Right lobe of liver (tissue), 6 donors: ENCODE measurements at regions not wholly inside any gene's neighbourhood (a gene's known extent, or its start where the extent isn't known, plus 50 kb on each side); places are given as distances from the start of the nearest gene placed in this dataset.

Source experiments
- ATAC-seq, 4 donors: fragments of 200-7000 bp; cut with Tn5 transposase; one replicate each; pipeline ENCODE4 v1.9.1; 2020; ENCODE audit warnings: mild to moderate bottlenecking in 4 of 4, moderate library complexity in 4 of 4
- DNase-seq, 3 donors: peaks; one replicate each; pipeline ENCODE4 v3.0.0-alpha.2; 2020
- H3K27ac ChIP-seq, 3 donors: fragments of 200-600 bp; one replicate each; pipeline ENCODE4 v1.8.0; 2022
- H3K27me3 ChIP-seq, 2 donors: fragments of 200-600 bp; one replicate each; pipeline ENCODE4 v1.8.0; 2022
- H3K36me3 ChIP-seq, 4 donors: fragments of 200-600 bp; sonication (generic) in 1 of 4; one replicate each; pipeline versions ENCODE4 v1.5.1 to v1.8.0; 2017 to 2022; ENCODE audit warnings: control low read depth in 1 of 4
- H3K4me1 ChIP-seq, 4 donors: fragments of 200-600 bp; sonication (generic) in 1 of 4; one replicate each; pipeline versions ENCODE4 v1.5.1 to v1.8.0; 2017 to 2022; ENCODE audit warnings: control low read depth in 1 of 4
- H3K4me3 ChIP-seq, 3 donors: fragments of 200-600 bp; one replicate each; pipeline ENCODE4 v1.8.0; 2022
- H3K9me3 ChIP-seq, 4 donors: fragments of 200-600 bp; sonication (generic) in 1 of 4; one replicate each; pipeline versions ENCODE4 v1.5.1 to v1.8.0; 2017 to 2022; ENCODE audit warnings: control low read depth in 1 of 4
- POLR2A ChIP-seq: fragments of 450-650 bp; IDR thresholded peaks from one replicate; pipeline ENCODE4 v1.6.1; 2017; ENCODE audit warnings: antibody characterized with exemption, mild to moderate bottlenecking
- WGBS: methylation state at CpG from one replicate; pipeline ENCODE4 v1.1.6; 2018; ENCODE audit warnings: low coverage, low lambda C conversion rate; ENCODE audit not compliant: insufficient coverage; ENCODE audit errors: missing lambda C conversion rate; 5-methylcytosine and 5-hydroxymethylcytosine counted together
- intact Hi-C, 2 donors: fragments of 100-400 bp; cut with DNase I; formaldehyde crosslinking; loops; one replicate each; pipeline versions ENCODE4 v1.11.2 to v1.14.1; 2022
- TF ChIP-seq, protein P1 (sequence below), 4 donors: fragments of 200-600 bp in 3 of 4; fragments of 450-650 bp in 1 of 4; IDR thresholded peaks; one replicate each; pipeline versions ENCODE4 v1.5.1 to v1.8.0; 2016 to 2022; ENCODE audit warnings: antibody characterized with exemption in 4 of 4, mild to moderate bottlenecking in 2 of 4
- donor health status: DM: no; HTN: yes; CAD: no.
- donor health status: DM: no; HTN: no; CAD: no.
- donor health status: DM: no; HTN: no; CAD: no.
- donor health status: DM: no; HTN: yes; CAD: no.
- donor health status: DM: no; HTN: yes; CAD: no.

DNA sequence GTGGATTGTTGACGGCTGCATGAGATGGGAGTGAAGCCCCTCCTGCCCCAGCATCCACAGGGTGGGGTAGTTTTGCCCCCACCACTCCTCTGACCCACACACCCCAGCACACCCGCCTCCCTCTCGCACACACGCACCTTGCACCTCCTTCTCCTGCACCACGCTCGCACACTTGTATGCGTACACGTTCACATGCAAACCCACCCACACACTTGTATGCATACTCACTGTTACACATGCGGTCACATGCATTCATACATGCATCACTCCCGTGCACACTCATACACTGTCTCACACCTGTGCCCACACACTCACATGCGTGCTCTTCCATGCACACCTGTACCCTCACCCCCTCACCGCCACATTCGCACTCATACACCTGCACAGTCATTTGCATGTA, 70.5 kb upstream of the CIBAR2 start:
- H3K4me3 ChIP-seq: no peak overlapping the region
- no peak overlapping the region for H3K27ac ChIP-seq
- H3K9me3 ChIP-seq: no peaks in the 10 kb centered on the region
- TF ChIP-seq, protein P1, sequence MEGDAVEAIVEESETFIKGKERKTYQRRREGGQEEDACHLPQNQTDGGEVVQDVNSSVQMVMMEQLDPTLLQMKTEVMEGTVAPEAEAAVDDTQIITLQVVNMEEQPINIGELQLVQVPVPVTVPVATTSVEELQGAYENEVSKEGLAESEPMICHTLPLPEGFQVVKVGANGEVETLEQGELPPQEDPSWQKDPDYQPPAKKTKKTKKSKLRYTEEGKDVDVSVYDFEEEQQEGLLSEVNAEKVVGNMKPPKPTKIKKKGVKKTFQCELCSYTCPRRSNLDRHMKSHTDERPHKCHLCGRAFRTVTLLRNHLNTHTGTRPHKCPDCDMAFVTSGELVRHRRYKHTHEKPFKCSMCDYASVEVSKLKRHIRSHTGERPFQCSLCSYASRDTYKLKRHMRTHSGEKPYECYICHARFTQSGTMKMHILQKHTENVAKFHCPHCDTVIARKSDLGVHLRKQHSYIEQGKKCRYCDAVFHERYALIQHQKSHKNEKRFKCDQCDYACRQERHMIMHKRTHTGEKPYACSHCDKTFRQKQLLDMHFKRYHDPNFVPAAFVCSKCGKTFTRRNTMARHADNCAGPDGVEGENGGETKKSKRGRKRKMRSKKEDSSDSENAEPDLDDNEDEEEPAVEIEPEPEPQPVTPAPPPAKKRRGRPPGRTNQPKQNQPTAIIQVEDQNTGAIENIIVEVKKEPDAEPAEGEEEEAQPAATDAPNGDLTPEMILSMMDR (IDR thresholded peaks at IDR 0.05): no peak
- TF ChIP-seq POLR2A: no peak
- intact Hi-C loops: no loop called here
- DNase-seq (no peak), ATAC-seq (no peak)
- H3K4me1 ChIP-seq: peaks cover 0 to 19% (median 6%) of the 10 kb centered on the region in 4 donors
- H3K36me3 ChIP-seq: no peaks in the 10 kb centered on the region
- no peaks in the 10 kb centered on the region for H3K27me3 ChIP-seq
- WGBS: 93% methylated on average over 11 of the region's 13 CpGs

DNA sequence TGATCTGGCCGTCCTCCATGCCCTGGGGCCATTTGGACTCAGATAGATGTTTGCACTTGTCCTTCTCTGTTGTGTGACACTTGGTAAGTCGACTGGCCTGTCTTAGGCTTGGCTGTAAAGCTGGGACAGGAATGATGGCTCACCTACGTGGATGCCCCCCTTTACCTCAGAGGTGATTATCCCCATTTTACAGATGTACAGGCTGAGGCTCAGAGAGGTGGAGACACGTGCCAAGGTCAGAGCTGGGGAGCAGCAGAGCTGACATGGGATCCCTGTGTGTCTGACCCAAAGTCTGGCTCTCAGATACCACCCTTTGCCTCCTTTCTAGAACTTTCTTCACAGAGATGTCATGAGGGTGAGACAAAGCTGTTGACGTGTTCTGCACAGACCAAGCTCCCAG, 71.3 kb upstream of the CIBAR2 start:
- Histone ChIP-seq H3K36me3 (no peaks in the 10 kb centered on the region), H3K4me1 (peaks cover 0 to 20% (median 6%) of the 10 kb centered on the region in 4 donors), H3K27me3 (no peaks in the 10 kb centered on the region), H3K4me3 (no peak overlapping the region), H3K27ac (no peak overlapping the region), H3K9me3 (no peaks in the 10 kb centered on the region)
- intact Hi-C loops: no loop called here
- no peak for TF ChIP-seq POLR2A
- TF ChIP-seq, protein P1 (IDR thresholded peaks at IDR 0.05): no peak
- DNase-seq (no peak), ATAC-seq (no peak)
- 91% methylated on average over 3 of the region's 5 CpGs for WGBS

DNA sequence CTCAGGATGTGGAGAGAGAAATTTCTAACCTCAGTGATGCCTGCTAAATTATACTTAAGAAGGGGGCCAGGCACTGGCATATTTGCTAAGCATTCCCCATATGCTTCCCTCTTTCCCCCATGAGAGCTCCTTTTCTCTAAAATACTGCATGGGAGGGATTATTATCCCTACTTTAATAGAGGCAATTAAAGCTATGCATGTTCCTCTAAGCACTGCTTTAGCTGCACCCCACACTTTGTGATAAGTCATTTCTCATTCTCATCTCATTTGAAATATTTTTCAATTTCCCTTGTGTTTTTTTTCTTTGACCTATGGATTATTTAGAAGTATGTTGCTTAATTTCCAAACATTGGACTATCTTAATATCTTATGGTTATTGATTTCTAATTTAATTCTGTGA, 72.1 kb upstream of the CIBAR2 start:
- H3K36me3 ChIP-seq: no peaks in the 10 kb centered on the region
- DNase-seq: no peak
- H3K4me1 ChIP-seq: peaks cover 0 to 28% (median 10%) of the 10 kb centered on the region in 4 donors
- no peaks in the 10 kb centered on the region for H3K27me3 ChIP-seq
- no peak for ATAC-seq
- intact Hi-C loops: no loop called here
- H3K27ac ChIP-seq: no peak overlapping the region
- H3K9me3 ChIP-seq: no peaks in the 10 kb centered on the region
- TF ChIP-seq, protein P1 (IDR thresholded peaks at IDR 0.05): no peak
- no peak for TF ChIP-seq POLR2A
- H3K4me3 ChIP-seq: no peak overlapping the region

DNA sequence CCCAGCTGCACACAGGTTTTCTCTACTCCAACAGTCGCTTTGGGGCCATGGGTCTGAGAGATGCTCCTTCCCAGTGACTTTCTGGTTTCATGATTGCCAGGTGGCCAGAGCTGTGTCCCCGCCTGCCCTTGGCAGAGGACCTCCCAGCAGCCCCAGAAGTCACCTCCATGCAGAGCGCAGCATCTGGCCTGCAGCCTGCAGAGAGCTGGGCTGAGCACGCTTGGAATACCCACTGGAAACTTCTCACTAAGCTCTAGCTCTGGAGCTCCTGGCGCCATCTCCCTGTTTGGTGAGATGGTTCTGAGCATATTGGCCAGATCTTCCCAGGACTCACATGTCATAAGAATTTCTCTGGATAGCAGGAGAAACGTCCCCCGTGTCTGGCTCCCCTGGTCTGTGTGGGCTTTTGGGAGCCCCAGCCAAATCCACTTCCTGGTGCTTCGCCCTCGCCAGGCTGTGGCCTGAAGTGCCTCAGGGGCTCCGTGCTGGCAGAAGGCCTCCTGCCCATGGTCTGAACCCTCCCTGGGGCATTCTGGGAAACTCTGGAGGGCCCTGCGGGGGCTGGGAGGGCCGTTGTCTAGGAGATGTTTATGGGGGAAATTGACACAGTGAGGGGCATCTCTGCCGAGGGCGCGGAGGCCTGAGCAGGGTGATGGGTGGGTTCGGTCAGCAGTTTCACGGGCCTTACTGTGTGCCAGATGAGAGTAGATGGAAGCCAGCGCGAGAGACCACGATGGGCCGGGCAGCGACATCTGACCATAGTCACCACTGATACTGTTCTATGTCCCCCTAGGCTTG, 73.2 kb upstream of the CIBAR2 start:
- H3K4me3 ChIP-seq: no peak overlapping the region
- no peaks in the 10 kb centered on the region for H3K36me3 ChIP-seq
- H3K9me3 ChIP-seq: no peaks in the 10 kb centered on the region
- intact Hi-C loops: no loop called here
- no peak for TF ChIP-seq POLR2A
- TF ChIP-seq, protein P1 (IDR thresholded peaks at IDR 0.05): no peak
- no peak for DNase-seq
- H3K4me1 ChIP-seq: peaks cover 0 to 32% (median 11%) of the 10 kb centered on the region in 4 donors
- 58% methylated on average over 3 of the region's 22 CpGs for WGBS
- ATAC-seq: no peak
- H3K27me3 ChIP-seq: no peaks in the 10 kb centered on the region
- no peak overlapping the region for H3K27ac ChIP-seq
